ENCODE measurements at regions not wholly inside any gene's neighbourhood (a gene's known extent, or its start where the extent isn't known, plus 50 kb on each side); places are given as distances from the start of the nearest gene placed in this dataset.

DNA sequence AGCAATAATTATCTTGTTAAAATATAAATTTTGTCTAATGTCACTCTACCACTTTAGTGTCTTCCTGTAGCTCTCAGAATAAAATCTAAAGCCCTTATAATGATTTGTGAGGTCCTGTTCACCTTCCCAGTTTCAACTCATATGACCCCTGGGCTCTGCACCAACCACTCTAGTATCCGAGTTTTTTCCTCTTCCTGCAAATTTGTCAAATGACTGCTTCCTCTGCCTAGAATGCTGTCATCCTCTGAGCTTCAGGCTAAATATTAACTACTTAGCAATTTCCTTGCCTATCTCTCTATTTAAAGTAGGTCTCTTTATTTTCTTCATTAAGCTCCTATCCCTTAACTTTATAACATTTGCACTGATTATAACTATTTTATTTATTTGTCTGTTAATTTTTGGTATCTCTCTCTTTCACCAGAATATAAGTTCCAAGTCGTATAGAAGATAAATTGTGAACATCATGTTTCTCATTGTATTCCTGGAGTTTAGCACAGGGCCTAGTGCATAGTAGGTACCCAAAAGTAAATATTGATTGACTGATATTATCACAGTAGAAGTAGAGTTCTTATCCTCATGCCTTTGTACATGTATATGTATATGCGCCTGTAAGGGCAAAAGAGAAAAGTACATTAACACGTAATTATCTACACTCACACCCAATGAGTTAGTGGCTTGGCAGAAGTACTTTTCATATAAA, 196.0 kb downstream of the BCAT1 start:
- Histone ChIP-seq H3K36me3 (ENCODE audit: control insufficient read depth in 1 of 2, insufficient read depth in 2 of 2, low read length in 2 of 2) (no peaks in the 10 kb centered on the region), H3K27me3 (ENCODE audit: insufficient read depth, low read length) (0 out of 2 replicates have a peak, but pooled peaks cover 6% of the 10 kb centered on the region), H3K4me3 (replicated peaks in 1 of 2; ENCODE audit: low read depth in 1 of 2, low read length in 2 of 2) (no peak overlapping the region), H4K20me1 (ENCODE audit: insufficient read depth) (no peaks in the 10 kb centered on the region), H3K9me3 (ENCODE audit: control insufficient read depth in 1 of 2, insufficient read depth in 1 of 2, low read depth in 1 of 2, low read length in 2 of 2) (no peaks in the 10 kb centered on the region), H3K27ac (ENCODE audit: low read depth, low read length) (no peak overlapping the region), H2AFZ (ENCODE audit: low read depth, low read length, poor library complexity, severe bottlenecking) (no peak overlapping the region), H3K9me2 (ENCODE audit: insufficient read depth) (no peaks in the 10 kb centered on the region), H3K9ac (ENCODE audit: low read length) (no peak overlapping the region), H3K79me2 (ENCODE audit: insufficient read depth, low read length) (no peaks in the 10 kb centered on the region), H3K4me2 (ENCODE audit: low read length) (no peak overlapping the region), H3K4me1 (ENCODE audit: control insufficient read depth in 1 of 2, insufficient read depth in 2 of 2, low read length in 2 of 2) (no peaks in the 10 kb centered on the region)
- POLR2A ChIA-PET = no interaction called here
- no peak for TF ChIP-seq TCF7L2 (IDR thresholded peaks at IDR 0.05; ENCODE audit: borderline replicate concordance, extremely low read depth, insufficient read depth, insufficient read length)
- no peak for TF ChIP-seq CBX3 (IDR thresholded peaks at IDR 0.05; ENCODE audit: low read depth)
- no peak for TF ChIP-seq EGR1 (IDR thresholded peaks at IDR 0.05; ENCODE audit: low read depth)
- TF ChIP-seq SRF (IDR thresholded peaks at IDR 0.05; ENCODE audit: low read depth) = no peak
- no peak for TF ChIP-seq JUND (IDR thresholded peaks at IDR 0.05)
- no peak for TF ChIP-seq CEBPB (IDR thresholded peaks at IDR 0.05; ENCODE audit: low read depth)
- no peak for TF ChIP-seq SIN3A (IDR thresholded peaks at IDR 0.05; ENCODE audit: low read depth)
- TF ChIP-seq, protein P1, sequence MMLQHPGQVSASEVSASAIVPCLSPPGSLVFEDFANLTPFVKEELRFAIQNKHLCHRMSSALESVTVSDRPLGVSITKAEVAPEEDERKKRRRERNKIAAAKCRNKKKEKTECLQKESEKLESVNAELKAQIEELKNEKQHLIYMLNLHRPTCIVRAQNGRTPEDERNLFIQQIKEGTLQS (IDR thresholded peaks at IDR 0.05) = no peak
- TF ChIP-seq ZNF274 (IDR thresholded peaks at IDR 0.05; ENCODE audit: low read depth, low read length) = no peak
- TF ChIP-seq YY1 (IDR thresholded peaks at IDR 0.05; ENCODE audit: extremely low read depth, insufficient replicate concordance, low read depth, low read length) = no peak
- no peak for TF ChIP-seq POLR2AphosphoS5 (IDR thresholded peaks at IDR 0.05; ENCODE audit: low read depth, low read length)
- no TSS peak for BruUV-seq (replicated peaks)
- DNase-seq (ENCODE audit: low read depth, low spot score) (no peak), ATAC-seq (no peak)
- RAD21 ChIA-PET (ENCODE audit: low non-redundant PET in 1 of 2, low total read pairs in 2 of 2, uncharacterized antibody in 2 of 2, unreplicated experiment in 2 of 2) = no interaction called here
- CTCF ChIA-PET = no interaction called here
- intact Hi-C loops (cut with micrococcal nuclease) = no loop called here

DNA sequence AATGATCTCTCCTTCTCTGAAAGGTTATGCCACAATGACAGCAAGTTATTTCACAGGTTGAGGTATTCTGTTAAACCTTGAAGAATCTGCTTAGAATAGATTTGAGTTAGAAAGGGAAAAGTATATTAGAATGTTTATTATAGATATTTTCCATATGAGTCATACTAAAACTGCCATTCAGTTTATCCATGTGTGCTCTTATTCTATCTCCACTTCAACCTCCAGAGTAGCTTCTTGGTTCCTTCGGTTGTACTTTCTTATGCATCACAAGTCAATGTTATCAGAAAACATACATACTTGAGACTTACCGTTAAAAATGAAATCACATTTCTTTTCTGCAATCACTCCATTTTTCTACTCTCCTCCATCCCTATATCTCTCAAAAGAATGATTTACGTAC, 197.7 kb downstream of the BCAT1 start:
- ATAC-seq (no peak), DNase-seq (ENCODE audit: low read depth, low spot score) (no peak)
- Histone ChIP-seq H3K79me2 (ENCODE audit: insufficient read depth, low read length) (no peaks in the 10 kb centered on the region), H3K4me1 (ENCODE audit: control insufficient read depth in 1 of 2, insufficient read depth in 2 of 2, low read length in 2 of 2) (no peaks in the 10 kb centered on the region), H4K20me1 (ENCODE audit: insufficient read depth) (no peaks in the 10 kb centered on the region), H2AFZ (ENCODE audit: low read depth, low read length, poor library complexity, severe bottlenecking) (no peak overlapping the region), H3K27me3 (ENCODE audit: insufficient read depth, low read length) (0 out of 2 replicates have a peak, but pooled peaks cover 6% of the 10 kb centered on the region), H3K9ac (ENCODE audit: low read length) (no peak overlapping the region), H3K4me2 (ENCODE audit: low read length) (no peak overlapping the region), H3K36me3 (ENCODE audit: control insufficient read depth in 1 of 2, insufficient read depth in 2 of 2, low read length in 2 of 2) (no peaks in the 10 kb centered on the region), H3K9me3 (ENCODE audit: control insufficient read depth in 1 of 2, insufficient read depth in 1 of 2, low read depth in 1 of 2, low read length in 2 of 2) (no peaks in the 10 kb centered on the region), H3K4me3 (replicated peaks in 1 of 2; ENCODE audit: low read depth in 1 of 2, low read length in 2 of 2) (no peak overlapping the region), H3K27ac (ENCODE audit: low read depth, low read length) (no peak overlapping the region), H3K9me2 (ENCODE audit: insufficient read depth) (no peaks in the 10 kb centered on the region)
- TF ChIP-seq, protein P2, sequence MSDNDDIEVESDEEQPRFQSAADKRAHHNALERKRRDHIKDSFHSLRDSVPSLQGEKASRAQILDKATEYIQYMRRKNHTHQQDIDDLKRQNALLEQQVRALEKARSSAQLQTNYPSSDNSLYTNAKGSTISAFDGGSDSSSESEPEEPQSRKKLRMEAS (IDR thresholded peaks at IDR 0.05) = no peak
- TF ChIP-seq, protein P3, sequence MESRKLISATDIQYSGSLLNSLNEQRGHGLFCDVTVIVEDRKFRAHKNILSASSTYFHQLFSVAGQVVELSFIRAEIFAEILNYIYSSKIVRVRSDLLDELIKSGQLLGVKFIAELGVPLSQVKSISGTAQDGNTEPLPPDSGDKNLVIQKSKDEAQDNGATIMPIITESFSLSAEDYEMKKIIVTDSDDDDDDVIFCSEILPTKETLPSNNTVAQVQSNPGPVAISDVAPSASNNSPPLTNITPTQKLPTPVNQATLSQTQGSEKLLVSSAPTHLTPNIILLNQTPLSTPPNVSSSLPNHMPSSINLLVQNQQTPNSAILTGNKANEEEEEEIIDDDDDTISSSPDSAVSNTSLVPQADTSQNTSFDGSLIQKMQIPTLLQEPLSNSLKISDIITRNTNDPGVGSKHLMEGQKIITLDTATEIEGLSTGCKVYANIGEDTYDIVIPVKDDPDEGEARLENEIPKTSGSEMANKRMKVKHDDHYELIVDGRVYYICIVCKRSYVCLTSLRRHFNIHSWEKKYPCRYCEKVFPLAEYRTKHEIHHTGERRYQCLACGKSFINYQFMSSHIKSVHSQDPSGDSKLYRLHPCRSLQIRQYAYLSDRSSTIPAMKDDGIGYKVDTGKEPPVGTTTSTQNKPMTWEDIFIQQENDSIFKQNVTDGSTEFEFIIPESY (IDR thresholded peaks at IDR 0.05; ENCODE audit: extremely low read depth, insufficient replicate concordance, low read length) = no peak
- TF ChIP-seq CBX3 (IDR thresholded peaks at IDR 0.05; ENCODE audit: low read depth) (no peak), ELF1 (IDR thresholded peaks at IDR 0.05; ENCODE audit: borderline replicate concordance, low read depth) (no peak), ZNF274 (IDR thresholded peaks at IDR 0.05; ENCODE audit: low read depth, low read length) (no peak), YY1 (IDR thresholded peaks at IDR 0.05; ENCODE audit: extremely low read depth, insufficient replicate concordance, low read depth, low read length) (no peak), SP1 (IDR thresholded peaks at IDR 0.05; ENCODE audit: low read depth) (no peak)
- TF ChIP-seq, protein P4, sequence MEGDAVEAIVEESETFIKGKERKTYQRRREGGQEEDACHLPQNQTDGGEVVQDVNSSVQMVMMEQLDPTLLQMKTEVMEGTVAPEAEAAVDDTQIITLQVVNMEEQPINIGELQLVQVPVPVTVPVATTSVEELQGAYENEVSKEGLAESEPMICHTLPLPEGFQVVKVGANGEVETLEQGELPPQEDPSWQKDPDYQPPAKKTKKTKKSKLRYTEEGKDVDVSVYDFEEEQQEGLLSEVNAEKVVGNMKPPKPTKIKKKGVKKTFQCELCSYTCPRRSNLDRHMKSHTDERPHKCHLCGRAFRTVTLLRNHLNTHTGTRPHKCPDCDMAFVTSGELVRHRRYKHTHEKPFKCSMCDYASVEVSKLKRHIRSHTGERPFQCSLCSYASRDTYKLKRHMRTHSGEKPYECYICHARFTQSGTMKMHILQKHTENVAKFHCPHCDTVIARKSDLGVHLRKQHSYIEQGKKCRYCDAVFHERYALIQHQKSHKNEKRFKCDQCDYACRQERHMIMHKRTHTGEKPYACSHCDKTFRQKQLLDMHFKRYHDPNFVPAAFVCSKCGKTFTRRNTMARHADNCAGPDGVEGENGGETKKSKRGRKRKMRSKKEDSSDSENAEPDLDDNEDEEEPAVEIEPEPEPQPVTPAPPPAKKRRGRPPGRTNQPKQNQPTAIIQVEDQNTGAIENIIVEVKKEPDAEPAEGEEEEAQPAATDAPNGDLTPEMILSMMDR (IDR thresholded peaks at IDR 0.05 in 2 of 3, conservative IDR thresholded peaks at IDR 0.05 in 1 of 3; ENCODE audit: borderline replicate concordance in 1 of 3, insufficient read depth in 1 of 3, low read depth in 2 of 3, low read length in 2 of 3) = no peak
- RAD21 ChIA-PET (ENCODE audit: low non-redundant PET in 1 of 2, low total read pairs in 2 of 2, uncharacterized antibody in 2 of 2, unreplicated experiment in 2 of 2) = no interaction called here
- CTCF ChIA-PET = no interaction called here
- BruUV-seq (replicated peaks) = no TSS peak
- intact Hi-C loops (cut with micrococcal nuclease) = no loop called here
- POLR2A ChIA-PET = no interaction called here

Data from HCT116 (cell line).